Esophagus squamous epithelium (tissue), 5 donors: ENCODE measurements at regions not wholly inside any gene's neighbourhood (a gene's known extent, or its start where the extent isn't known, plus 50 kb on each side); places are given as distances from the start of the nearest gene placed in this dataset.

ENCODE experiments used
- DNase-seq: peaks from one replicate; lab custom pipeline; 2025; lab: John Stamatoyannopoulos, UW
- H3K27ac ChIP-seq, 4 donors: fragments of 200-600 bp; sonication (generic); one replicate each; pipeline ENCODE4 v1.5.1; 2016 to 2019; ENCODE audit warnings: mild to moderate bottlenecking in 1 of 4
- H3K27me3 ChIP-seq, 4 donors: fragments of 200-600 bp; sonication (generic); 1 replicate in 3 of 4; 2 replicates in 1 of 4; pipeline versions ENCODE4 v1.5.1 to v1.6.0; 2017 to 2021; ENCODE audit warnings: antibody characterized with exemption in 1 of 4
- H3K36me3 ChIP-seq, 3 donors: fragments of 200-600 bp; sonication (generic); one replicate each; pipeline ENCODE4 v1.5.1; 2016 to 2019
- H3K4me1 ChIP-seq, 3 donors: fragments of 200-600 bp; sonication (generic); one replicate each; pipeline ENCODE4 v1.5.1; 2017 to 2019
- H3K4me3 ChIP-seq, 4 donors: fragments of 200-600 bp; sonication (generic); 1 replicate in 3 of 4; 2 replicates in 1 of 4; pipeline ENCODE4 v1.5.1; 2016 to 2019; ENCODE audit warnings: mild to moderate bottlenecking in 2 of 4, moderate library complexity in 1 of 4
- H3K9me3 ChIP-seq, 3 donors: fragments of 200-600 bp; sonication (generic); one replicate each; pipeline ENCODE4 v1.5.1; 2016 to 2019
- CTCF ChIP-seq, 6 experiments: fragments of 450-650 bp in 4 of 6; fragments of 200-600 bp in 2 of 6; sonication (generic) in 2 of 6; IDR thresholded peaks; one replicate each; pipeline ENCODE4 v1.5.1; 2016 to 2019; ENCODE audit warnings: antibody characterized with exemption in 6 of 6, mild to moderate bottlenecking in 4 of 6, moderate library complexity in 4 of 6
- POLR2A ChIP-seq, 4 donors: fragments of 450-650 bp; IDR thresholded peaks; one replicate each; pipeline ENCODE4 v1.6.1; 2017; ENCODE audit warnings: antibody characterized with exemption in 4 of 4, mild to moderate bottlenecking in 4 of 4, moderate library complexity in 3 of 4
- WGBS, 2 donors: methylation state at CpG; one replicate each; pipeline ENCODE4 v1.1.5; 2018; 5-methylcytosine and 5-hydroxymethylcytosine counted together
- intact Hi-C: fragments of 100-400 bp; cut with DNase I; formaldehyde crosslinking; loops from one replicate; pipeline ENCODE4 v1.15.0; 2022
- donor health status: DM: yes; HTN: yes; CAD: no.

- Histone ChIP-seq H3K4me1 (no peaks in the 10 kb centered on the region), H3K27me3 (no peaks in the 10 kb centered on the region), H3K4me3 (no peak overlapping the region), H3K9me3 (no peaks in the 10 kb centered on the region), H3K27ac (no peak overlapping the region), H3K36me3 (no peaks in the 10 kb centered on the region)
- intact Hi-C loops, result no loop called here
- 36 to 86% methylated on average over 1 of the region's 1 CpG for WGBS, 2 donors
- TF ChIP-seq CTCF (IDR thresholded peaks at IDR 0.05) (no peak), POLR2A (IDR thresholded peaks at IDR 0.05) (no peak)
- DNase-seq, result no peak
These were observed 126.7 kb upstream of the OTUD4 start for GRCh38 chr4:145307120-145307519.

- H3K27ac ChIP-seq, result no peak overlapping the region
- no peaks in the 10 kb centered on the region for H3K36me3 ChIP-seq
- H3K4me1 ChIP-seq, result peaks cover 0 to 13% (median 0%) of the 10 kb centered on the region in 3 donors
- 83 to 92% methylated on average over 2 to 3 of the region's 3 CpGs for WGBS, 2 donors
- H3K9me3 ChIP-seq, result no peaks in the 10 kb centered on the region
- H3K4me3 ChIP-seq, result no peak overlapping the region
- H3K27me3 ChIP-seq, result no peaks in the 10 kb centered on the region
- intact Hi-C loops, result no loop called here
- DNase-seq, result no peak
- TF ChIP-seq POLR2A (IDR thresholded peaks at IDR 0.05) (no peak), CTCF (IDR thresholded peaks at IDR 0.05) (no peak)
These were observed 122.3 kb upstream of the OTUD4 start for GRCh38 chr4:145302725-145303124.

- TF ChIP-seq POLR2A (IDR thresholded peaks at IDR 0.05) (no peak), CTCF (IDR thresholded peaks at IDR 0.05) (no peak)
- H3K27ac ChIP-seq, result no peak overlapping the region
These were observed 121.1 kb upstream of the OTUD4 start for GRCh38 chr4:145301386-145302080.

GRCh38 chr4:145299380-145300076, 119.1 kb upstream of the OTUD4 start:
- Histone ChIP-seq H3K9me3 (no peaks in the 10 kb centered on the region), H3K27me3 (no peaks in the 10 kb centered on the region), H3K4me3 (no peak overlapping the region), H3K27ac (no peak overlapping the region), H3K4me1 (peaks cover 0 to 13% (median 0%) of the 10 kb centered on the region in 3 donors), H3K36me3 (no peaks in the 10 kb centered on the region)
- TF ChIP-seq CTCF (IDR thresholded peaks at IDR 0.05) (no peak), POLR2A (IDR thresholded peaks at IDR 0.05) (no peak)
- no peak for DNase-seq
- WGBS, 2 donors, result 12 to 42% methylated on average over 5 of the region's 5 CpGs
- intact Hi-C loops, result no loop called here

More at GRCh38 chr4:145301386-145302080, 121.1 kb upstream of the OTUD4 start:
- DNase-seq, result no peak
- Histone ChIP-seq H3K36me3 (no peaks in the 10 kb centered on the region), H3K9me3 (no peaks in the 10 kb centered on the region), H3K4me3 (no peak overlapping the region), H3K27me3 (no peaks in the 10 kb centered on the region), H3K4me1 (peaks cover 0 to 13% (median 0%) of the 10 kb centered on the region in 3 donors)
- intact Hi-C loops, result no loop called here
- 92 to 93% methylated on average over 3 of the region's 4 CpGs for WGBS, 2 donors

- Histone ChIP-seq H3K4me1 (peaks cover 0 to 13% (median 0%) of the 10 kb centered on the region in 3 donors), H3K4me3 (no peak overlapping the region), H3K27ac (no peak overlapping the region), H3K27me3 (no peaks in the 10 kb centered on the region), H3K9me3 (no peaks in the 10 kb centered on the region), H3K36me3 (no peaks in the 10 kb centered on the region)
- WGBS, 2 donors, result 20 to 26% methylated on average over 2 of the region's 2 CpGs
- intact Hi-C loops, result no loop called here
- DNase-seq, result no peak
- TF ChIP-seq CTCF (IDR thresholded peaks at IDR 0.05) (no peak), POLR2A (IDR thresholded peaks at IDR 0.05) (no peak)
These were observed 118.5 kb upstream of the OTUD4 start for GRCh38 chr4:145298885-145299284.
